ENCODE measurements at regions not wholly inside any gene's neighbourhood (a gene's known extent, or its start where the extent isn't known, plus 50 kb on each side); places are given as distances from the start of the nearest gene placed in this dataset.

GRCh38 chr14:54223831-54224402 is 172.9 kb upstream of the CDKN3 start:
- Mint-ChIP-seq H3K36me3 (ENCODE audit: insufficient read depth) (no peaks in the 10 kb centered on the region), H3K27me3 (peaks cover 91% of the 10 kb centered on the region), H3K4me1 (ENCODE audit: low read depth) (peaks cover 37% of the 10 kb centered on the region), H3K4me3 (ENCODE audit: low read depth) (no peak overlapping the region), H3K27ac (no peak overlapping the region), H3K9me3 (ENCODE audit: low read depth) (no peaks in the 10 kb centered on the region)
- no peak for TF ChIP-seq CTCF (IDR thresholded peaks at IDR 0.05; ENCODE audit: unreplicated experiment)
- DNase-seq (ENCODE audit: low spot score, unreplicated experiment): no peak

GRCh38 chr14:54225457-54226060 is 171.2 kb upstream of the CDKN3 start:
- Mint-ChIP-seq H3K27ac (peak overlapping the region; percentile 12), H3K4me1 (ENCODE audit: low read depth) (peaks cover 36% of the 10 kb centered on the region)
- no peak for DNase-seq (ENCODE audit: low spot score, unreplicated experiment)

GRCh38 chr14:54226103-54226502 is 170.7 kb upstream of the CDKN3 start:
- peaks cover 36% of the 10 kb centered on the region for H3K4me1 Mint-ChIP-seq (ENCODE audit: low read depth)

More at GRCh38 chr14:54225457-54226060, 171.2 kb upstream of the CDKN3 start:
- no peak for TF ChIP-seq CTCF (IDR thresholded peaks at IDR 0.05; ENCODE audit: unreplicated experiment)
- H3K27me3 Mint-ChIP-seq: peaks cover 84% of the 10 kb centered on the region
- no peaks in the 10 kb centered on the region for H3K9me3 Mint-ChIP-seq (ENCODE audit: low read depth)
- no peak overlapping the region for H3K4me3 Mint-ChIP-seq (ENCODE audit: low read depth)
- H3K36me3 Mint-ChIP-seq (ENCODE audit: insufficient read depth): no peaks in the 10 kb centered on the region

GRCh38 chr14:54226558-54226957 is 170.2 kb upstream of the CDKN3 start:
- DNase-seq (ENCODE audit: low spot score, unreplicated experiment): no peak
- H3K27me3 Mint-ChIP-seq: peaks cover 77% of the 10 kb centered on the region
- no peak for TF ChIP-seq CTCF (IDR thresholded peaks at IDR 0.05; ENCODE audit: unreplicated experiment)
- no peaks in the 10 kb centered on the region for H3K36me3 Mint-ChIP-seq (ENCODE audit: insufficient read depth)
- H3K4me1 Mint-ChIP-seq (ENCODE audit: low read depth): peaks cover 34% of the 10 kb centered on the region
- H3K4me3 Mint-ChIP-seq (ENCODE audit: low read depth): no peak overlapping the region
- H3K27ac Mint-ChIP-seq: no peak overlapping the region
- H3K9me3 Mint-ChIP-seq (ENCODE audit: low read depth): no peaks in the 10 kb centered on the region

More at GRCh38 chr14:54226103-54226502, 170.7 kb upstream of the CDKN3 start:
- H3K36me3 Mint-ChIP-seq (ENCODE audit: insufficient read depth): no peaks in the 10 kb centered on the region
- no peak overlapping the region for H3K27ac Mint-ChIP-seq
- DNase-seq (ENCODE audit: low spot score, unreplicated experiment): no peak
- H3K9me3 Mint-ChIP-seq (ENCODE audit: low read depth): no peaks in the 10 kb centered on the region
- H3K27me3 Mint-ChIP-seq: peaks cover 78% of the 10 kb centered on the region
- no peak for TF ChIP-seq CTCF (IDR thresholded peaks at IDR 0.05; ENCODE audit: unreplicated experiment)
- no peak overlapping the region for H3K4me3 Mint-ChIP-seq (ENCODE audit: low read depth)

GRCh38 chr14:54229136-54229535 is 167.7 kb upstream of the CDKN3 start:
- no peak for DNase-seq (ENCODE audit: low spot score, unreplicated experiment)
- no peak for TF ChIP-seq CTCF (IDR thresholded peaks at IDR 0.05; ENCODE audit: unreplicated experiment)
- Mint-ChIP-seq H3K27me3 (peaks cover 56% of the 10 kb centered on the region), H3K4me3 (ENCODE audit: low read depth) (no peak overlapping the region), H3K27ac (no peak overlapping the region), H3K4me1 (ENCODE audit: low read depth) (peaks cover 29% of the 10 kb centered on the region), H3K9me3 (ENCODE audit: low read depth) (peaks cover 4% of the 10 kb centered on the region), H3K36me3 (ENCODE audit: insufficient read depth) (peaks cover 2% of the 10 kb centered on the region)

All from progenitor cell of endocrine pancreas (in vitro differentiated cells).